Endothelial cell of hepatic sinusoid (primary cell): ENCODE measurements at regions not wholly inside any gene's neighbourhood (a gene's known extent, or its start where the extent isn't known, plus 50 kb on each side); places are given as distances from the start of the nearest gene placed in this dataset.

Experiments used
- in situ Hi-C: cut with HindIII; loops from 2 replicates; pipeline ENCODE4 v1.10.0; 2017; ENCODE audit warnings: low sequenced_read_pairs

DNA sequence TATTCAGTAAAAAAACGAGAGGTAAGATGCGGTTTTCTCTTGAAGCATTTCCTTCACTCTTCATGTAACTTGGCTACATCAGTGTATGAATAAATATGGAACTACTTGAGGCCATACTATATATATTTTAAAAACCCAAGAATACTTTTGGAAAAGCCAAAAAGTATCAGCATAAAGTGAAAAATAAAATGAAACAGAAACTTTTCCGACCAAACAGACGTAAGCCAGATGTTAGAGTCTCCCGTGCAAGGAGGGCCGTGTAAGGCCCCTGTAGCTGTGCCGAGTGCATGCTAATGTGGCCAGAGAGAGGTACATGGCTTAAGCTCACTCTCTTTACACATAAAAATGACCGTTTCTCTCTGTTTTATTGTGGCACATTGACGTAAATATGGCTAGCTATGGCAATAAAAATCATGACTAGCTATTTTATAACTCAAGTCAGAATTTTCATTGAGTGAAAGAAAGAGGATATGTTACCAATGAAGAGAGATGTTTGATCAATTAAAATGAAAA, 140.1 kb upstream of the GMDS start:
- in situ Hi-C loops = no loop called here

DNA sequence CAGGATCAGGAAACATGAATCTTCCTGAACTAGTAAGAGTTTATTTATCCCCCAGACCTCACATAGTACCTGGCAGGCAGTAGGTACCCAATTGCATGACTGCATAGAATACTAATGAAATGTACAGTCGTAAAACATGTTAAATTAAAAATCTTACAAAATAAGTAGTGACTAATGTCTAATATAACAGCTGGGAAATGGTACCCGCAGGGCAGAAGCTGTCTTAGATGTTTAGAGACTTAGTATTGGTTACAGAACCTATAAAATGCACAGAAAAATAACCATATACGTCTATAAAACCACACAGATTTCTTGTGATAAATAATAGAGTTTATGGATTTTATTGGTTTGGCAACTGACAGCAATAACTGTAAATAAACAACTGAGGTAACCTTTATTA, 139.1 kb upstream of the GMDS start:
- in situ Hi-C loops = no loop called here

DNA sequence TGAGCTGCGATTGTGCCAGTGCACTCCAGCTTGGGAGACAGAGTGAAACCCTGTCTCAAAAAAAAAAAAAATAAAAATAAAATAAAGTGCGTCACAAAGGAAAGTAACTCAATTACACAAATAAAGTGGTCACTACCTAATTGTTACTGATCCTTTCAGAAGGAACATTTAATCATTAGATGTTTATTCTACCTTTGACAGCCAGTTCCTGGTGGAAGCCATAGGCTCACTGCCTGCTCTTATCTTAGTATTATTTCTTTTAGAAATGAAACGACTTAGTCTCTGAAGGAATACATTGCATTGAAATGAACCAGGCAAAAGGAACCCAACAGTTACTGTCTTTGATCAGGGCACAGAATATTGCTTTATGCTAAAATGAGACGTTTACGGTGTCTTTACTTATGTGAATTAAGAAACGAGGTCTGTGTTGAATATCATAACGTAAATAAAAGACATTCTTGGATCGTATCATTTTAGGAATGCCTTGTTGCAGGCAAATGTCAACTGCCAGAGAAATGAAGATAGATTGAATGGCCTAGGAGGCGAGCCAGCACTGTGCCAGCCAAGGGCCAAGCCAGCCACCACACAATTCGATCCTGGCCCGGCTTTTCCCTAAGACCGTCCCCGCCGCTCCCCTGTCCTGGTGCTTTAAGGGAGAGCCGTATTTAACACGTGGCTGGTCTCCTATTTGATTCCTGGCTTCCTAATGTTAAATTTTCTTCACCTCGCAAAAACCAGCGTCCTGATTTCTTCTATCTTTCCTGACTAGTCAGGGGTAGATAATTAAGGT, 136.7 kb upstream of the GMDS start:
- in situ Hi-C loops = no loop called here

DNA sequence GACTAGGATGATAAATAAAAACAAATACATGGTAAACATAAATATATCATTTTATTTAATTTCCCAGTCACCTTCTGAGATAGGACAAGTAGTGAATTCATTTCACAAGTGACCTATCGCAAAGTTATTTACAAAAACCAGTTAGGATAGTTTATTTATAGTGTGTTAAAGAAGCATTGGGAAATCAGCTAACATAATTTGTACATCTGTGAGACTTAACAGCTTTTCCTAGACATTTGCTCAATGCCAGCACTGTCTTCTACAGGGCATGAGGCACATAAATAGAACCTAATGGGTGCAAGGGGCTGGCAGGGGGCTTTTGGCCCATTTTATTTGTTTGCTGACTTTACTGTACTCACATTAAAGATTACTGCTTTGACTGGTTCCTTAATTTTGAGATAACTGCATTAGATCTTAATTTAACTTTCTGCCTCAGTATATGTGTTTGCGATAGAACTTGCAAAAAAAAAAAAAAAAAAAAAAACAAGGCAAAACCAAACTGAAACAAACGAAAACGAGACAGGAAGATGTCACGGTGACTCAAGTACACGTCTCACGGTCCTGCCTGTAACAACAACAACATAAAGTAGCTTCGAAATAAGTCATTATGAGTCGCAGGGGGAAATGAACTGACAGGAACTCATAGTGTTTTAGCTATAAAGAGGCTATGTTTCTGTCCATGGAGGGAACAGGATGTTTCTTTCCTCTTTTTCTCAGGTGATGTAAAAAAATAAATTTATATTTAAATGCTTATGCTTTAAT, 133.7 kb upstream of the GMDS start:
- in situ Hi-C loops = no loop called here

DNA sequence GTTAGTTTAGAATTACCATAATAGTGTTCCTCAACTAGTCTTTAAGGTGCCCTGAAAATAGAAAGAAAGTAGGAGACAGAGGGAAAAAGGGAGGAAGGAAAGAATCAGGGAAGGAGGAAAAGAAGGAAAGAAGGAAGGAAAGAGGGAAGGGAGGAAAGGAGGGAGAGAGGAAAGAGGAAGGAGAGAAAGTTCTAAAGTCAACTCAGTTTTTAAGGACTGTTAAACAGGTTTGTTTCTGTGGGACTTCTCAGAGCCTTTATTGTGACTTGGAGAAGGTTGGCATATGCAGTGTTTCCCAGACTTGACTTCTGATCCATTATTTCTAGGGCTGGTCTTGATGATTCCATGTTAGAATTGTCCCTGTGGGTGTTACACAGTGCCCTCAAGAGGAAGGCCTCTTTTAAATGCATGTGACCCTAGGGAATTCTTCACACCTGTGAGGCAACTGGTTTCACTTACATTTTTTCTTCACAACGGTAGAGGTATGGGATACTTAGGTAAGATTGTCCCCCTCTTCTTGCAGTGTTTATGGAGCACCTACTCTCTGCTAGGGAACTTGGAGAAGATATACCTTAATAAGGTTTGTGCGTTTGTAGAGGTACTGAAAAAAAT, 132.7 kb upstream of the GMDS start:
- in situ Hi-C loops = no loop called here

DNA sequence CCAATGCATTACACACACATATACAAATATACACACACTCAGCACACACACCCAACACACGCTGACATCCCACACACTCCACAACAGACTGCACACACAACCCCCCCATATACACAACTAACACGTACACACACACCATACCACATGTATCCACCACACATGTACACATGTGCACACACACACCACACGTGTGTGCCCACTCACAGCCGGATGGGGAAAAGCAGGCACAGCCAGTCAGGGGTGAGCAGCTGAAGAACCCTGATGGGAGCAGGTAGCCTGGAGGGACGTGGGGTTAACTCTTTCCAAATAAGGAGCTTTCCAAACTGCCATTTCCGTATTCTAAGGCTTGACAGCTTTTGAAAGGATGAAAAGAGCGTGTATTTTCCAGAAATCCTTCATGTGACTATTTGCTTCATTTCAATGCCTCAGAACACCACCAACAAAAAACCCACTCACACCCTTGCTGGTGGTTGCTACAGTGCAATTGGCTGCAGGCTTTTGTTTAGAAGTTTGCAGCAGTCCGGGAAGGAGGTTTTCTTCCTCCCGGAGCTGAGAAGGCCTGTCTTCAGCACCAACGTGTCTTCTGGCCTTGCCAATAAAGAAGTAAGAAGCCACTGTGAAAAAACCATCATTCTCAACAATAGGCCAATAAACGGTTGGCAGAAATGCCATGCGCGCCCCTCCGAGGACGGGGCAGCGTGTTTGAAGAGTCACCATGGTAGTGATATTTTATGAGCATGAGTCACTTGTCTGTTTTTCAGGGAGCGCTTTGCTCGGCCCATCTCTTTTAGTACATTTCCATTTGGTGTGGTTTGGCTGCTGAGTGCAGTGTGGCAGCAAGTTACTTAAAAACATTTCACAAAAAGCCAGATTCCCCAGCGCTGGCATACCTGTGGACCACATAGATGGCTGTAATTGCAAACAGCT, 131.3 kb upstream of the GMDS start:
- in situ Hi-C loops = no loop called here

DNA sequence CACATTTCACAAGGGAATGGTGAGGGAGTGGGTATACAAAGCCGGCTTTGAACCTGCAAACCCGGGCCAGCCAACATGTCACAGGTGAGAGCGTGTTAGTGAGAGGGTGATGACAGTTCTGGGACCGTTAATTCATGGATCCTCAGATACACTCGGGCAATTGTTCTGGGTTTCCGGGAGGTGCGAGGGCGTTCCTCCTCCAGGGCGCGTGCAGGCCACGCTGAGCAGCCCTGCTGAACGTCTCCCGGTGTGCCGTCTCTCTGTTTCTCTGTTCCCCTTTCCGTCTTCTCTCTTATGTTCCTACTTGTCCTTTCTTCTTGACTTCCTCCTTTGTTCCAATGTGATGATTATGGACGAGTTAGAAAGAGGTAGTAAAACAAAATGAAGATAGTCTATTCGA, 130.0 kb upstream of the GMDS start:
- in situ Hi-C loops = no loop called here

DNA sequence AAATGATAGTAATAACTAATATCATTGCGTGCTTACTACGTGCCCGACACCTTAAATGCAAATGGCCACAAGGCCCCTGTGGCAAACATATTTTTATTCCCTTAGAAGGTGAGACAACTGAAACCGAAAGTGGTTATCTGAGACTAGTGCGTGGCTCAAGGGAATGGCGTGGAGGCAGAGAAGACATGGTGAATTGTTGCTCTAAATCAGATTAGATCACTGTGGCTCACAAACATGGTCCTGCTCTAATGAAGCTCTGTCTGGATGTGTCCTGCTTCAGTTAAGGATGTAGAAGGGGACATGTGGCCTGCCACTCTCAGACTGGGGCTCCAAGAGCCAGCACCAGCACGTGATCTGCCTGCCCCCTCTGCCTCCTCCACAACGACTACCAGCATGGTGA, 124.2 kb upstream of the GMDS start:
- in situ Hi-C loops = no loop called here

DNA sequence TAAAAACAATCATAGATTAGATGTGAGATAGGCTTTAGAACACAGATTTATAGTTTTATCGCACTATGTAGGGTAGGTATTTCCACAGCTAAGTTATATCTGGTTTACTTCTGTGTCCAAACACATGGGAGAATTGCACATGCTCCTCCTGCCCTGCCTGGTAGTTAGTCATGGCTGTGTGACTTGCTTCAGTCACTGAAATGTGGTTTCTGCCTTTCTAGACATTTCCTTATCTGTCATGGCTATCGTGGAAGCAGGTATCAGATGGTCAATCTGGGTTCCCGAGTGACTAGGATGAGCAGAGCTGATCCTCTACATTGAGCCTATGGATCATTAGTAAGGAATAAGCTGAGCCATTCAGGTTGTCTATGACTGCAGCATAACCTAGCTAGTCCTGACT, 117.8 kb upstream of the GMDS start:
- in situ Hi-C loops = no loop called here

DNA sequence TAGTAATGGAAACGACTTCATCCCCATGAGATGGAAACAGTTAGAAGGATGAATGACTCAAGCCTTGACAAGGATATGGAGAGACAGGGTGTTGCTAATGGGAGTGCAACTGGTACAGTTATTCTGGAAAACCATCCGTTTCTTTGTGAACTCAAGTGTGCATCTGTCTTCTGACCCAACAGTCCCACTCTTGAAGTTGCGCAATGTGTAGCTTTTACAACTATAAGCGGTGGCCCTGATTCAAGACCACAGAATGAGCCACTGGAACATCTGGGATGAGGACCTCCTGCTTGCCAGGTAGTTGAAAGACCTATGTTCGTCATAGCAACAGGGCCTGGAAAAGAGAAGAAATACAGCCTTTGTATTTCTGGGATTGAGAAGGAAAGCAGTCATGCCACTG, 115.8 kb upstream of the GMDS start:
- in situ Hi-C loops = no loop called here

DNA sequence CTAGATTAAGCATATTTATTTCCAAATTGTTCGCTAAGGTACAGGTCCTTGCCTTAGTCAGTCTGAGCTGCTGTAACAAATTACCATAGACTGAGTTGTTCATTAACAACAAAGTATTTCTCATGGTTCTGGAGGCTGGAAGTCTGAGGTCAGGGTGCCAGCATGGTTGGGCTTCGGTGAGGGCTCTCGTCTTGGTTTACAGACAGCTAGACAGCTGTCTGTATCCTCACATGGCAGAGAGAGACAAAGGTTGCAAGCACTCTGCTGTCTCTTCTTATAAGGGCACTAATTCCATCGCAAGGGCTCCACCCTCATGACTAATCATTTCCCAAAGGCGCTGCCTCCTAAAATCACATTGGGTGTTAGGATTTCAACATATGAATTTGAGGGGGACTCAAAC, 115.3 kb upstream of the GMDS start:
- in situ Hi-C loops = no loop called here

DNA sequence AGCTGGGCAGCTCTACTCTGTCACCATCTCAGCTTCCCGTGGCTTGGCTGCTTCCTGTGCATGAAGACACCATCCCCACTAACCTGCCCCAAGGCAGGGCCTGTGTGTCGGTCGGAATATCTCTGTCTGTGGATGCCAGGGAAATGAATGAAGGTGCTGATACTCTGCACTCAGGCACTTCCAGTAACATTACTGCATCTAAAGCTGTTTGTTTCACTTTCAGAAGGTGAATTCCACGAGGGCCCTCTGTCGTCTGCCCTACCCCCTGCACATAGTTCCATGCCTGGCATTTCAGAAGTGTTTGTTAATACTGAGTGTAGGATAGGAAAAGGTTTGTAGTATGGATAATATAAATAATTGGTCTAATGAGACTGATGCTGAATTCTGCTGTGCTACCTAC, 114.7 kb upstream of the GMDS start:
- in situ Hi-C loops = no loop called here

DNA sequence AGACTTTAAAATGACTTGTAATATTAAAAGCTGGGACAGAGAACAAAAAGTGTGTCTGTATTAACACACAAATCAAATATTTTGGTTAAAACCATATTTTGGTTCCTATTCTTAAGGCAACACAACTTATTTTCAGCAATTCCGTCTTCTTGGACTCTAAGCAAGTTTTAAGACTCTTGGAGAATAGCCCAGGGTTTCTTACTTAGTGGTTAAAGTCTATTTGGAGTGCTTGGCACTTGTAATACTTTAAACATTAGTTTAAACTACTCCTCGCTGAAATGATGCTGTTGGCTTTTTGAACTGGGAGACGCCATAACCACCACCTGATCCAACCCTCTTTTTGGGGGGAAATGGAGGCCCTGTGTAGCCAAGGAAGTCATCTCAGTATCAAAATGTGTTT, 109.7 kb upstream of the GMDS start:
- in situ Hi-C loops = no loop called here

DNA sequence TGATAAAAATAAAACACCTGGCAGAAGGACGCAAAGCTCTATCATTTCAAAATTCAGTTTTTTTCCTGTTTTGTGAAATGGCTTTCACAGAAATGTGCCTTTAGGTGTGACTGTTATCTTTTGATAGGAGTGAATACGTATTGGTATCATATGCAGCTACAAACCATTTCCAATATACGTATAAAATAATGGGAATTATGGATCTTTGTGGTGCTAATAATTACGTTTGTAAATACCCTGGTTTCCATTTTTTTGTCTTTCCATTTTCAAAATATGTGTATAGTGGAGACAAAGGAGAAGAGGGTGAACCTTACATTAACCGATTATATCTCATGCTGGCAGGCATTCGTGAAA, 108.7 kb upstream of the GMDS start:
- in situ Hi-C loops = no loop called here

DNA sequence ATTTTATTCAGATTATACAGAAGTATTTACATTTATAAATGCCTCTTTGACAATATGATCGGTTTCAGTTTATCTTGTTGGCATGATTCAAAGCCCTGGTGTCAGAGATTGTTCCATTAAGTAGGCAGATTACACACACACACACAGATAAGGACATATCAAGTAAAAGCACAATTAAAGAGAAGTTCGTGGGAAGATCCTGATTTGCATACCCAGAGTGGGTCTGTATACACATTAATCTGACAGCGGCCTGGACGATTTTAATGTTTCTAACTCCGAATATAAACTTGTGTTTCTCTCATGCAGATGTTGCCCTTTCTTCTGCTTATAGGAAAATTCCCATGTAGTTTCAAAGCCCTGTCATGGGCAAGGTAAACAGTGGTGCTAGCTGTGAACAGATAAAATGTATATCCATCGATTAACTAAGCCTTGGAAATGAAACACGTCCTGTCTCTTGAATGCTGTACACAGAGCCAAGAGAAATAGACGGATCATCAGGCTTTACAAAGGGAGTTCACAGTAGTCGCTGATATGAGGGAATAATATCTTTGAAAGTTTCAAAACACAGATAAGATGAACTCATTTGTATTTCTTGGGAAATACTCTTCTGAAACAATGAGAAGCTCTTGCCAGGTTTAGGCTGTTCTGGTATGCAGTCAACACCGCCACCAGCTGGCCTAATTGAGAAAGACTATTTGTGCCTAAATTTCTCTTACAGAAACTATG, 108.2 kb upstream of the GMDS start:
- in situ Hi-C loops = no loop called here

DNA sequence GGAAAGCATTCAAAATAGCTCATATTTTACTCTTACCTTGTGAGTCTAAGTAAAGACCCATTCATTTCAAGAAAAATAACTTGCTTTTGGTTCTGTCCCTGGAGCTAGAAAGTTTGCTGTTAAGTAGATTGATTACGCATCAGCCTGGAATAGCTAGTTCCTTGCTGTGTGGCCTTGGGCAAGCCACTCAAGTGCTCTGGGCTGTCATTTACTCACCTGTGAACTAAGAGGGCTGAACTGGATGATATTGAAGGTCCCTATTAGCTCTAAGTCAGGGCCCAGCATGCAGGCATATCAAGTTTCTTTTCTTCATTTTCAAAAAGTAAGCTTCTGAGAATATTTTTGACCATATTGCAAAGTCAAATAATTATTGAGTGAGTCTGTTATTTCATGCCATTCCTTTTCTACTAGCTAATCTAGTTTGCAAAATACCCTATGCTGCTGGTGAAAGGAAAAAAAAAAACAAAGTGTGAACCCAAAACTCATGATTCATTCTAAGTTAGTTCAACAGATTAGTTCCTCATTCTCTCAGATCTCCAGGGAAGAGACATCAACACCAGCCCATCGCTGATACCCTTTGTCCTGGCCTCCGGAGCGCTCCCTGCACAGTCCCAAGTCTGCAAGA, 106.5 kb upstream of the GMDS start:
- in situ Hi-C loops = no loop called here

DNA sequence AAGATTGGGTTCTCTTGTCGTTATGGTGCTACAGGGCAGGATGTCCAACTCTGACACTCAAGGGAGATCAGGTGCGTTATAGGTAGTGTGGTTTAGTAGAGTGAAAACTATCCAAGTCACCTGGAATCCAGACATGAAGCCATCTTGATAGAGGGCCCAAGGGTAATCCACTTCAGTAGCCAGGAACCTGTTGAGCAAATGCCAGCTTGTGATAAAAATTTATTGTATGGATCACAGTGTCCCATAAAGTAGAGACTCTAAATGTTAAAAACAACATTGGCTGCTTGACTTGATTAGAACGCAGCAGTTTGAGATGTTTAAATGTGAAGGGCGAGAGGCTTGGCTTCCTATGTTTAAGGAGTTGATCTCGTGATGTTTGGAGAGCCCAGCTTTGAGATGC, 105.7 kb upstream of the GMDS start:
- in situ Hi-C loops = no loop called here

DNA sequence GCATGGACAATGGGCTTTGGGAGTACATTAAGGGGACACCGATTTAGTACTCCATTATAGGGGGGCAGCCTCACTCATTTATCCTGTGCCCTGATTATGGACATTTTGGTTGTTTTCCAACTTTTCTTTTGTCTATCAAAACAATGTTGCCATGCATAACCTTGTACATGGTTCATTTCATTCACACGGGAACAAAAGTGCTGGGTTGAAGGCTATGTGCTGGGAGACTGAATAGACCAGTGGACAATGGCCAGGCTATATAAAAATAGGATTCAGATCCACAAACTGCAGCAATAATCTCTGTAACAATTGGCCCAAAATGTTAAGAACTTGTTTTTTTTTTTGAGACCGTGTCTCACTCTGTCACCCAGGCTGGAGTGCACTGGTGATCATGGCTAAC, 100.7 kb upstream of the GMDS start:
- in situ Hi-C loops = loop anchor here (5.0 kb wide), 1 partner anchor 46 kb away; no protein-coding TSS in a partner anchor

DNA sequence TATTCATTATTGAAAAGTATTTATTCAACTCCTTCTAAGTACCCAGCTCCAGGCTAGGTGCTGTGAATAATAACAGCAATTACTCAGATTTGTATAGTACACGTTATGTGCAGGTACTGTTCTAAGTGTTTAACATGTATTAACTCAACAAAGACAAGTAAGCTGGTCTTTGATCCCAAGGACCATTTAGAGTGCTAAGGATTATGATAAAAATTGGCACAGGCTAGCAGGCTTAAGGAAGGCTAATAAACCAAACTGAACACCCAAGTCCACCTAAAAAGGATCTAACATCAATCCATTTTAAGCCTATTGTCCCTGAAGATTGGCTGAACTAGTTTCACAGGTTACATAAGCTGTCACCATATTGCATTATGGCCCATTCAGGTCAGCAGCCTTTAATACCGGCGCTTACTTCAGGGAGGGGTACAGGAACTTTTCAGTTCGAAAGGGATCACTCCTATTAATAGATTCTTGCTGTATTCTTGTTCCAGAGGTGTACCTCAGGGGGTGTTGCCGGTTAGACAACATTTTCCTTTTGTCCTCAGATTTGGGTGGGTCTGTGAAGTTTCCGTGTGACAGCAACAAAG, 99.0 kb upstream of the GMDS start:
- in situ Hi-C loops = no loop called here
